IPS-20b (cell line): ENCODE measurements at regions not wholly inside any gene's neighbourhood (a gene's known extent, or its start where the extent isn't known, plus 50 kb on each side); places are given as distances from the start of the nearest gene placed in this dataset.
"Not testable (repeated sequence)": the region's sequence is repeated elsewhere in the genome, so short reads cannot be mapped to it uniquely, and the experiment has no call there.

Experiments used
- H3K27ac ChIP-seq: one replicate; pipeline ENCODE4 v1.5.1; 2013; ENCODE audit warnings: low read length
- H3K27me3 ChIP-seq: 2 replicates; pipeline ENCODE4 v1.6.1; 2013; ENCODE audit warnings: mild to moderate bottlenecking, low read length, inconsistent platforms; ENCODE audit not compliant: insufficient read depth
- H3K36me3 ChIP-seq: 2 replicates; pipeline ENCODE4 v1.6.1; 2013; ENCODE audit warnings: low read depth, mild to moderate bottlenecking, inconsistent platforms, low read length, moderate library complexity; ENCODE audit not compliant: insufficient read depth
- H3K4me1 ChIP-seq: 2 replicates; pipeline ENCODE4 v1.6.1; 2013; ENCODE audit warnings: mild to moderate bottlenecking, control low read depth, inconsistent platforms, low read length, moderate library complexity; ENCODE audit not compliant: insufficient read depth
- H3K4me3 ChIP-seq: 2 replicates; pipeline ENCODE4 v1.5.1; 2013; ENCODE audit warnings: mild to moderate bottlenecking, low read length, inconsistent platforms
- H3K9ac ChIP-seq: 2 replicates; pipeline ENCODE4 v1.6.1; 2013; ENCODE audit warnings: low read depth, mild to moderate bottlenecking, inconsistent platforms, low read length, moderate library complexity
- H3K9me3 ChIP-seq: 2 replicates; pipeline ENCODE4 v1.6.1; 2013; ENCODE audit warnings: mild to moderate bottlenecking, low read depth, low read length, inconsistent platforms; ENCODE audit not compliant: insufficient read depth

- Histone ChIP-seq H3K4me3 (no peak overlapping the region), H3K4me1 (peaks cover 12% of the 10 kb centered on the region), H3K36me3 (no peaks in the 10 kb centered on the region), H3K9ac (no peak overlapping the region), H3K27me3 (no peaks in the 10 kb centered on the region), H3K9me3 (no peaks in the 10 kb centered on the region), H3K27ac (no peak overlapping the region)
Observed at GRCh38 chr3:174466471-174467054, 392.6 kb upstream of the NAALADL2 start.

GRCh38 chr3:174477491-174477890 lies 381.6 kb upstream of the NAALADL2 start:
- H3K4me3 ChIP-seq: no peak overlapping the region
- H3K9me3 ChIP-seq: no peaks in the 10 kb centered on the region
- H3K27me3 ChIP-seq: no peaks in the 10 kb centered on the region
- H3K36me3 ChIP-seq: no peaks in the 10 kb centered on the region
- H3K9ac ChIP-seq: no peak overlapping the region
- no peaks in the 10 kb centered on the region for H3K4me1 ChIP-seq
- no peak overlapping the region for H3K27ac ChIP-seq

GRCh38 chr3:174480767-174481166 lies 378.4 kb upstream of the NAALADL2 start:
- Histone ChIP-seq H3K9me3 (no peaks in the 10 kb centered on the region), H3K27me3 (no peaks in the 10 kb centered on the region), H3K4me1 (no peaks in the 10 kb centered on the region)

GRCh38 chr3:174482541-174482940 lies 376.6 kb upstream of the NAALADL2 start:
- Histone ChIP-seq H3K36me3 (no peaks in the 10 kb centered on the region), H3K27me3 (no peaks in the 10 kb centered on the region), H3K27ac (no peak overlapping the region), H3K9me3 (no peaks in the 10 kb centered on the region), H3K9ac (no peak overlapping the region), H3K4me3 (no peak overlapping the region), H3K4me1 (no peaks in the 10 kb centered on the region)

More at GRCh38 chr3:174480767-174481166, 378.4 kb upstream of the NAALADL2 start:
- Histone ChIP-seq H3K27ac (no peak overlapping the region), H3K4me3 (no peak overlapping the region), H3K9ac (no peak overlapping the region), H3K36me3 (no peaks in the 10 kb centered on the region)

GRCh38 chr3:174483254-174483653 lies 375.9 kb upstream of the NAALADL2 start:
- Histone ChIP-seq H3K9me3 (no peaks in the 10 kb centered on the region), H3K4me1 (no peaks in the 10 kb centered on the region)

GRCh38 chr3:174483856-174484255 lies 375.3 kb upstream of the NAALADL2 start:
- H3K9ac ChIP-seq, H3K36me3 ChIP-seq, H3K27me3 ChIP-seq, H3K4me3 ChIP-seq, H3K9me3 ChIP-seq, H3K4me1 ChIP-seq, H3K27ac ChIP-seq: not testable (repeated sequence)

More at GRCh38 chr3:174483254-174483653, 375.9 kb upstream of the NAALADL2 start:
- H3K27ac ChIP-seq: no peak overlapping the region
- no peaks in the 10 kb centered on the region for H3K36me3 ChIP-seq
- H3K4me3 ChIP-seq: no peak overlapping the region
- no peak overlapping the region for H3K9ac ChIP-seq
- no peaks in the 10 kb centered on the region for H3K27me3 ChIP-seq

- H3K4me3 ChIP-seq: no peak overlapping the region
- no peaks in the 10 kb centered on the region for H3K4me1 ChIP-seq
- no peak overlapping the region for H3K9ac ChIP-seq
- H3K27me3 ChIP-seq: no peaks in the 10 kb centered on the region
- no peaks in the 10 kb centered on the region for H3K9me3 ChIP-seq
- H3K27ac ChIP-seq: no peak overlapping the region
- no peaks in the 10 kb centered on the region for H3K36me3 ChIP-seq
Observed at GRCh38 chr3:174488527-174488926, 370.6 kb upstream of the NAALADL2 start.

- no peak overlapping the region for H3K9ac ChIP-seq
- H3K4me3 ChIP-seq: no peak overlapping the region
- no peaks in the 10 kb centered on the region for H3K27me3 ChIP-seq
- H3K27ac ChIP-seq: no peak overlapping the region
- H3K4me1 ChIP-seq: no peaks in the 10 kb centered on the region
- no peaks in the 10 kb centered on the region for H3K9me3 ChIP-seq
- no peaks in the 10 kb centered on the region for H3K36me3 ChIP-seq
Observed at GRCh38 chr3:174495311-174495710, 363.8 kb upstream of the NAALADL2 start.

GRCh38 chr3:174495928-174496327 lies 363.2 kb upstream of the NAALADL2 start:
- no peak overlapping the region for H3K9ac ChIP-seq
- H3K36me3 ChIP-seq: no peaks in the 10 kb centered on the region
- no peak overlapping the region for H3K27ac ChIP-seq

GRCh38 chr3:174498638-174499037 lies 360.5 kb upstream of the NAALADL2 start:
- Histone ChIP-seq H3K36me3 (no peaks in the 10 kb centered on the region), H3K4me3 (no peak overlapping the region), H3K4me1 (no peaks in the 10 kb centered on the region), H3K27me3 (no peaks in the 10 kb centered on the region), H3K9ac (no peak overlapping the region), H3K9me3 (no peaks in the 10 kb centered on the region), H3K27ac (no peak overlapping the region)

More at GRCh38 chr3:174495928-174496327, 363.2 kb upstream of the NAALADL2 start:
- Histone ChIP-seq H3K4me3 (no peak overlapping the region), H3K4me1 (no peaks in the 10 kb centered on the region), H3K27me3 (no peaks in the 10 kb centered on the region), H3K9me3 (no peaks in the 10 kb centered on the region)

- Histone ChIP-seq H3K4me1 (no peaks in the 10 kb centered on the region), H3K36me3 (no peaks in the 10 kb centered on the region), H3K27me3 (no peaks in the 10 kb centered on the region), H3K9ac (no peak overlapping the region), H3K9me3 (no peaks in the 10 kb centered on the region), H3K27ac (no peak overlapping the region), H3K4me3 (no peak overlapping the region)
Observed at GRCh38 chr3:174505266-174505665, 353.9 kb upstream of the NAALADL2 start.

- no peaks in the 10 kb centered on the region for H3K27me3 ChIP-seq
- no peaks in the 10 kb centered on the region for H3K4me1 ChIP-seq
- no peak overlapping the region for H3K27ac ChIP-seq
- H3K36me3 ChIP-seq: no peaks in the 10 kb centered on the region
- no peak overlapping the region for H3K9ac ChIP-seq
- H3K4me3 ChIP-seq: no peak overlapping the region
- no peaks in the 10 kb centered on the region for H3K9me3 ChIP-seq
Observed at GRCh38 chr3:174524203-174524602, 334.9 kb upstream of the NAALADL2 start.
